HFFc6 (cell line): ENCODE measurements at regions not wholly inside any gene's neighbourhood (a gene's known extent, or its start where the extent isn't known, plus 50 kb on each side); places are given as distances from the start of the nearest gene placed in this dataset.

Experiments
- DNase-seq: peaks from one replicate; pipeline ENCODE4 v3.0.0-alpha.2; 2018
- H3K27ac Mint-ChIP-seq: 2 replicates; pipeline ENCODE4 v1.8.0; 2020; ENCODE audit warnings: mild to moderate bottlenecking, mixed read lengths
- H3K27me3 Mint-ChIP-seq: 2 replicates; pipeline ENCODE4 v1.8.0; 2021; ENCODE audit warnings: mild to moderate bottlenecking, moderate library complexity, mixed read lengths; ENCODE audit not compliant: insufficient read depth
- H3K36me3 Mint-ChIP-seq: 2 replicates; pipeline ENCODE4 v1.8.0; 2021; ENCODE audit warnings: low read depth, mixed read lengths
- H3K4me1 Mint-ChIP-seq: 2 replicates; pipeline ENCODE4 v1.8.0; 2020; ENCODE audit warnings: low read depth, mixed read lengths
- H3K4me3 Mint-ChIP-seq: 2 replicates; pipeline ENCODE4 v1.8.0; 2020; ENCODE audit warnings: mild to moderate bottlenecking, moderate library complexity, mixed read lengths
- H3K9me3 Mint-ChIP-seq: 2 replicates; pipeline ENCODE4 v1.8.0; 2020; ENCODE audit warnings: mild to moderate bottlenecking, mixed read lengths
- CTCF ChIP-seq: fragments of 200-600 bp; sonication (generic); IDR thresholded peaks from 2 replicates; pipeline ENCODE4 v1.5.0; 2021; ENCODE audit warnings: antibody characterized with exemption, mild to moderate bottlenecking

DNA sequence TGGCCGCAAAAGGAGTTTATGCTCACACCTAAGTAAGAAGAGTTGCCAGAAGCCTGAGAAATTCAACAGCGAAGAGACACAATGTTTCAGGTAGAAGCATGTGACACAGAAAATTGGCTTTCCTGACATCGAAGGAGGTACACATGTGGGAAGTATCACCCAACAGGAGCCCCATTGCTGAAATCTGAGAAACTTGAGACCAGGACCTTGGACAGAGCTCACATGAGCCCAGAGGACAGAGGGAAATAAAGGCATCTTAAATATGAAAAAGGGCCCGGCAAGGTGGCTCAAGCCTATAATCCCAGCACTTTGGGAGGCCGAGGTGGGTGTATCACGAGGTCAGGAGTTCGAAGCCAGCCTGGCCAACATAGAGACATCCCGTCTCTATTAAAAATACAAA is 304.1 kb upstream of the C16orf82 start:
- H3K4me3 Mint-ChIP-seq = no peak overlapping the region
- H3K36me3 Mint-ChIP-seq = 0 out of 2 replicates have a peak, but pooled peaks cover 4% of the 10 kb centered on the region
- no peak overlapping the region for H3K27ac Mint-ChIP-seq
- H3K4me1 Mint-ChIP-seq = no peaks in the 10 kb centered on the region
- no peaks in the 10 kb centered on the region; the same call in none of the 2 replicates for H3K27me3 Mint-ChIP-seq
- TF ChIP-seq CTCF = no peak
- H3K9me3 Mint-ChIP-seq = peaks cover 36% of the 10 kb centered on the region
- DNase-seq = no peak

DNA sequence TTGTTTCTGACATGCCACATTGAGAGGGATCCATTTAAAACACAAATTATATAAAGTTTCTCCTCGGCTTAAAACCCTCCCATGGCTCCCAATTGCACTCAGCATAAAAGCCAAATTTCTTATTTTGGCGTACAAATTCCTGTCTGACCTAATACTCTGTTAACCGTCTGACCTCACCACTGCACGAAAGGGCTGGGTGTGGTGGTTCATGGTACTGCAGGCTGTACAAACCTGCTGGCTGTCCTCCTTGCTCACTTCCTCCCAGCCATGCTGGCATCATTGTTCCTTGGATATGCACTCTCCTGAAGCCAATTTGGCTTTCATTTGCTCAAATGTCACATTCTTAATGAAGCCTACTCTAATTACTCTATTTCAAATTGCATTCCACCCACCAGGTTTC is 301.6 kb upstream of the C16orf82 start:
- H3K4me1 Mint-ChIP-seq = no peaks in the 10 kb centered on the region
- H3K27me3 Mint-ChIP-seq = peaks cover 2% of the 10 kb centered on the region
- 0 out of 2 replicates have a peak, but pooled peaks cover 4% of the 10 kb centered on the region for H3K36me3 Mint-ChIP-seq
- TF ChIP-seq CTCF = peak; percentile 61
- no peak overlapping the region for H3K4me3 Mint-ChIP-seq
- H3K27ac Mint-ChIP-seq = no peak overlapping the region
- peaks cover 29% of the 10 kb centered on the region for H3K9me3 Mint-ChIP-seq
- DNase-seq = no peak

DNA sequence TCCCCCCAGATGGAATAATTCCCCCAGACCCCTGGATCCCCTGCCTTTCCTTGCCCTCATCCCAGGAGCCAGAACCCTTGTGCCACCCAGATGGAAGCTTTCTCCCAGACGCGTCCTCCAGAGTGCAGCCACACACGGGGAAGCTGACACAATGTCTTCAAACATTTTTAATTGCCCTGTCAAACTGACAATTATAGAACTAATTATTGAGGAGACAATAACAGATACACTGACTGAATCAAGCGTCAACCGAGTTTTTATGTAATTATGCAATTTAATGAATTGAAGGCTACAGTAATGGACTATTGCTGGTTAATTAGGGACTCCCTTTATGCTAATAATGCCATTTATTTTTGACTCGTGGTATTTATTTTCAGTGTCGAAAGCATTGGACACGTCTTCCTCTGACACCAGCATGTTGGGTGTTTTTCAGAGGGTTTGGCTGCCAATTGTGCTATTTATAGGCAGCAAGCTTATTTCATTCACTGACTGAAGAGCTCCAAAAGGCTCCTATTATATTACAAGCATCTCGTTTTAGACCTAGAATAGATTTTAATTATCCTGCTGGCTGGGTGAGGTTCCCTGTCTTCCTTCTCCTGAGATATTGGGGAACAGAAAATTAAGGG is 298.2 kb upstream of the C16orf82 start:
- H3K4me3 Mint-ChIP-seq = no peak overlapping the region
- no peak overlapping the region for H3K27ac Mint-ChIP-seq
- no peaks in the 10 kb centered on the region for H3K4me1 Mint-ChIP-seq
- H3K9me3 Mint-ChIP-seq = peaks cover 14% of the 10 kb centered on the region; the same call in 1 of the 2 replicates
- DNase-seq = no peak
- no peak for TF ChIP-seq CTCF
- peaks cover 2% of the 10 kb centered on the region; the same call in 1 of the 2 replicates for H3K27me3 Mint-ChIP-seq
- no peaks in the 10 kb centered on the region for H3K36me3 Mint-ChIP-seq

- Mint-ChIP-seq H3K9me3 (peaks cover 23% of the 10 kb centered on the region), H3K36me3 (no peaks in the 10 kb centered on the region), H3K27me3 (peaks cover 2% of the 10 kb centered on the region; the same call in 1 of the 2 replicates), H3K4me1 (no peaks in the 10 kb centered on the region), H3K4me3 (no peak overlapping the region), H3K27ac (no peak overlapping the region)
- no peak for DNase-seq
- TF ChIP-seq CTCF = no peak
Measured at GRCh38 chr16:26770547-26770946, 296.2 kb upstream of the C16orf82 start.

DNA sequence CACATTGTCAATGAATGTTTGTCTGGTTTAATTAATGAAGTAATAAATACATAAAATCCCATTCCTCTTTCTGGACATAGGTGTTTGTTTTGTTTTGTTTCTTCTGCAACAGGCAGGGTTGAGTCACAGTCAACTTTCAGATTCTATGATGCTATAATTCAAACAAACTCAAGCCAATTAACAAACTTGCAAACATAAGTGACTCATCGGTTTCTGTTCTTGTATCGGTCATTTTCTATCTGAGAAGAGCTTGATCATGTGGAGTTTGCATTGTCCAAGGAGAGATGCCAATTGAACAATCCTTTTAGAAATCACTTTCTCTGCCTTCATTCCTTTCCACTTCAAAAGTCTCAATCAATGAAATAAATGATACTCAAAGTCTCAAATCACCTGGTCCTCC is 294.2 kb upstream of the C16orf82 start:
- H3K27ac Mint-ChIP-seq = no peak overlapping the region
- DNase-seq = no peak
- H3K9me3 Mint-ChIP-seq = peaks cover 27% of the 10 kb centered on the region
- H3K27me3 Mint-ChIP-seq = peaks cover 2% of the 10 kb centered on the region; the same call in 1 of the 2 replicates
- H3K4me1 Mint-ChIP-seq = no peaks in the 10 kb centered on the region
- TF ChIP-seq CTCF = no peak
- no peaks in the 10 kb centered on the region for H3K36me3 Mint-ChIP-seq
- H3K4me3 Mint-ChIP-seq = no peak overlapping the region
